ENCODE measurements at regions not wholly inside any gene's neighbourhood (a gene's known extent, or its start where the extent isn't known, plus 50 kb on each side); places are given as distances from the start of the nearest gene placed in this dataset.
"Not testable (repeated sequence)": the region's sequence is repeated elsewhere in the genome, so short reads cannot be mapped to it uniquely, and the experiment has no call there.

- no peak for TF ChIP-seq CTCF (IDR thresholded peaks at IDR 0.05; ENCODE audit: low read depth, low read length)
These were observed 739.3 kb downstream of the PLA2G4A start for GRCh38 chr1:187568067-187568466.

GRCh38 chr1:187570166-187570565 lies 741.4 kb downstream of the PLA2G4A start:
- DNase-seq (ENCODE audit: extremely low read depth, low read depth) = no peak
- TF ChIP-seq CTCF (IDR thresholded peaks at IDR 0.05; ENCODE audit: low read depth, low read length) = no peak

More at GRCh38 chr1:187568067-187568466, 739.3 kb downstream of the PLA2G4A start:
- no peak for DNase-seq (ENCODE audit: extremely low read depth, low read depth)

- DNase-seq (ENCODE audit: extremely low read depth, low read depth) = no peak
- no peak for TF ChIP-seq CTCF (IDR thresholded peaks at IDR 0.05; ENCODE audit: low read depth, low read length)
These were observed 748.9 kb downstream of the PLA2G4A start for GRCh38 chr1:187577610-187578009.

- TF ChIP-seq CTCF (IDR thresholded peaks at IDR 0.05; ENCODE audit: low read depth, low read length) = no peak
- no peak for DNase-seq (ENCODE audit: extremely low read depth, low read depth)
These were observed 760.2 kb downstream of the PLA2G4A start for GRCh38 chr1:187588917-187589316.

GRCh38 chr1:187605736-187606135 lies 777.0 kb downstream of the PLA2G4A start:
- DNase-seq (ENCODE audit: extremely low read depth, low read depth) = no peak
- TF ChIP-seq CTCF (IDR thresholded peaks at IDR 0.05; ENCODE audit: low read depth, low read length) = no peak

GRCh38 chr1:187615853-187616735 lies 787.3 kb downstream of the PLA2G4A start:
- not testable (repeated sequence) for DNase-seq (ENCODE audit: extremely low read depth, low read depth)

- not testable (repeated sequence) for DNase-seq (ENCODE audit: extremely low read depth, low read depth)
These were observed 788.1 kb downstream of the PLA2G4A start for GRCh38 chr1:187616830-187617229.

- TF ChIP-seq CTCF (IDR thresholded peaks at IDR 0.05; ENCODE audit: low read depth, low read length) = no peak
- no peak for DNase-seq (ENCODE audit: extremely low read depth, low read depth)
These were observed 789.0 kb downstream of the PLA2G4A start for GRCh38 chr1:187617776-187618175.
